HEK293 (cell line): ENCODE measurements at regions not wholly inside any gene's neighbourhood (a gene's known extent, or its start where the extent isn't known, plus 50 kb on each side); places are given as distances from the start of the nearest gene placed in this dataset.

ENCODE experiments used
- CTCF ChIP-seq: fragments of 450-650 bp; formaldehyde crosslinking; IDR thresholded peaks from 2 replicates; pipeline ENCODE4 v1.5.1; 2016; ENCODE audit warnings: missing biosample characterization, missing genetic modification characterization
- ZNF658 ChIP-seq: fragments of 450-650 bp; formaldehyde crosslinking; IDR thresholded peaks from 2 replicates; pipeline ENCODE4; 2016; ENCODE audit warnings: missing biosample characterization, missing genetic modification characterization
- TF ChIP-seq, protein P1 (sequence below): fragments of 450-650 bp; formaldehyde crosslinking; IDR thresholded peaks from 2 replicates; pipeline ENCODE4 v1.5.1; 2016; ENCODE audit warnings: missing biosample characterization, missing genetic modification characterization

DNA sequence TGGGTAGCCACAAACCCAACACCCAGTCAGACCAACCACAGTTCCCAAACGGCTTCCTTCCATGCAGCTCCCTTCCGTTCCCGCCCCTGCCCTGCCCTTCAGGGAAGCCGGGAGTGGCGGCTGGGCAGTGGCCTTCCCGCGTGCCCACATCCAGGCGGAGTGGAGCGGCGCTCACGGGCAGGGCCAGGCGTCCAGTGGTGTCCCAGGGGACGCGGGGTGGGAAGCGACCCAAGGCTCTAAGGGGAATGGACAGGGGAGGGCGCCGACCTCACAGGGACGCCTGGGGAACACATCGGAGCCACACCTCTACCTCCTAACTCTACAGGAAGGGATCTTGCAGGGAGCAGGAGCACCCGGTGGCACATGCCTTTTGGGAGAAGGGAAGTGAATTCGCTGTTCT is 225.9 kb upstream of the MGAT5 start:
- no peak for TF ChIP-seq CTCF
- no peak for TF ChIP-seq ZNF658 (tag by site-specific recombination)
- TF ChIP-seq, protein P1, sequence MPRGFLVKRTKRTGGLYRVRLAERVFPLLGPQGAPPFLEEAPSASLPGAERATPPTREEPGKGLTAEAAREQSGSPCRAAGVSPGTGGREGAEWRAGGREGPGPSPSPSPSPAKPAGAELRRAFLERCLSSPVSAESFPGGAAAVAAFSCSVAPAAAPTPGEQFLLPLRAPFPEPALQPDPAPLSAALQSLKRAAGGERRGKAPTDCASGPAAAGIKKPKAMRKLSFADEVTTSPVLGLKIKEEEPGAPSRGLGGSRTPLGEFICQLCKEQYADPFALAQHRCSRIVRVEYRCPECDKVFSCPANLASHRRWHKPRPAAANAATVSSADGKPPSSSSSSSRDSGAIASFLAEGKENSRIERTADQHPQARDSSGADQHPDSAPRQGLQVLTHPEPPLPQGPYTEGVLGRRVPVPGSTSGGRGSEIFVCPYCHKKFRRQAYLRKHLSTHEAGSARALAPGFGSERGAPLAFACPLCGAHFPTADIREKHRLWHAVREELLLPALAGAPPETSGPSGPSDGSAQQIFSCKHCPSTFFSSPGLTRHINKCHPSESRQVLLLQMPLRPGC (tag by site-specific recombination): no peak
